ENCODE measurements at regions not wholly inside any gene's neighbourhood (a gene's known extent, or its start where the extent isn't known, plus 50 kb on each side); places are given as distances from the start of the nearest gene placed in this dataset.
"Not testable (repeated sequence)": the region's sequence is repeated elsewhere in the genome, so short reads cannot be mapped to it uniquely, and the experiment has no call there.

DNA sequence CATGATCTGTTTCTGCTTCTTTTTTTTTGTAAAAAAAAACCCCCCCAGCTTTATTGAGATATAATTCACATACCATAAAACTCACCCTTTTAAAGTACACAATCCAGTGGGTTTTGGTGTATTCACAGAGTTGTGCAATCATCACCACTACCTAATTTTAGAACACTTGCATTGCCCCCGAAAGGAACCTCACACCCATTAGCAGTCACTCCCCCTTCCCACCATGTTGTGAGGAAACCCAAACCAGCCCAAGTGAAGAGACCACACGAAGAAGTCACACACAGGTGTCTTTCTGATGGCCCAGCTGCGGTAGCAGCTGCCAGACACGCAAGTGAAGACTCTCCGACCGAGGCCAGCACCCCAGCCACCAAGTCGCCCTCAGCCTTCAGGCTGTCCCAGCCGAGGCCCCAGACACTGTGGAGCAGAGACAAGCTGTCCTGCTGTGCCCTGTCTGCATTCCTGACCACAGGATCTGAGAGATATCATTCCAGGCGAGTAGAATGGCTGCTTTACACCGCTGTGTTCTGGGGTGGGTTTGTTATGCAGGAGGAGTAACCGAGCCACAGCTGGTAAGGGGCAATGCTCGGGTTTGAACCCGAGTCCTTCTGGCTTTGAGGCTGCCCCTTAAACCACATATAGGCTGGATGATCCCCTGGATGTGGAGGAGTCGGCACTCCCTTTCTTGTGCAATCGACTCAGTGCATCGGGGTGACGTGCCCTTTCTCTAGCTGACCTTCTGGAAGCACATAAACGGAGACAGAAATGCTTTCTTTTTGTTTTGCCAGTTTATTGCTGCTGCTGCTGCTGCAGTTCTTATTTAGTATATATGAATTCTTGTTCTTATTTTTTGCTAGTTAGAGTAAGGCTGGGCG, 59.1 kb upstream of the PTPN1 start:
- DNase-seq, result peak; percentile 45
- Mint-ChIP-seq H3K36me3 (no peaks in the 10 kb centered on the region), H3K27me3 (peaks cover 56% of the 10 kb centered on the region), H3K4me3 (peak overlapping the region; percentile 20), H3K9me3 (no peaks in the 10 kb centered on the region), H3K4me1 (peaks cover 18% of the 10 kb centered on the region), H3K27ac (no peak overlapping the region)

DNA sequence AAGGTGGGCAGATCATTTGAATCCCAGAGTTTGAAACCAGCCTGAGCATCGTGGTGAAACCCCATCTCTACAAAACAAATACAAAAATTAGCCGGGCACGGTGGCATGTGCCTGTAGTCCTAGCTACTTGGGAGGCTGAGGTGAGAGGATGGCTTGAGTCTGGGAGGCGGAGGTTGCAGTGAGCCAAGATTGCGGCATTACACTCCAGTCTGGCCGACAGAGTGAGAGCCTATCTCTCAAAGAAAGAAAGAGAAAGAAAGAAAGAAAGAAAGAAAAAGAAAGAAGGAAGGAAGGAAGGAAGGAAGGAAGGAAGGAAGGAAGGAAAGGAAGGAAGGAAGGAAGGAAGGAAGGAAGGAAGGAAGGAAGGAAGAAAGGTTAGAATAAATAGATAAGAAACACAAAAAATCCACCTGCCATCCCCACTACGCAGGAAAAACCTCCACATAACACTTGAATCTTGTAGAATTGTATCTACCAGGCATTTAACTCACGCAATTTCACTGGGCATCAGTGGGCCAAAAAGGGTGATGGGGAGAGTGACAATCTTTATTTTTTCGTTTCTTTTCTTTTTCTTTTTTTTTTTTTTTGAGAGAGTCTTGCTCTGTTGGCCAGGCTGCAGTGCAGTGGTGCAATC, 58.3 kb upstream of the PTPN1 start:
- peaks cover 63% of the 10 kb centered on the region for H3K27me3 Mint-ChIP-seq
- not testable (repeated sequence) for DNase-seq, H3K27ac Mint-ChIP-seq, H3K9me3 Mint-ChIP-seq, H3K36me3 Mint-ChIP-seq
- H3K4me1 Mint-ChIP-seq, result peaks cover 18% of the 10 kb centered on the region
- peak overlapping the region; percentile 15 for H3K4me3 Mint-ChIP-seq

DNA sequence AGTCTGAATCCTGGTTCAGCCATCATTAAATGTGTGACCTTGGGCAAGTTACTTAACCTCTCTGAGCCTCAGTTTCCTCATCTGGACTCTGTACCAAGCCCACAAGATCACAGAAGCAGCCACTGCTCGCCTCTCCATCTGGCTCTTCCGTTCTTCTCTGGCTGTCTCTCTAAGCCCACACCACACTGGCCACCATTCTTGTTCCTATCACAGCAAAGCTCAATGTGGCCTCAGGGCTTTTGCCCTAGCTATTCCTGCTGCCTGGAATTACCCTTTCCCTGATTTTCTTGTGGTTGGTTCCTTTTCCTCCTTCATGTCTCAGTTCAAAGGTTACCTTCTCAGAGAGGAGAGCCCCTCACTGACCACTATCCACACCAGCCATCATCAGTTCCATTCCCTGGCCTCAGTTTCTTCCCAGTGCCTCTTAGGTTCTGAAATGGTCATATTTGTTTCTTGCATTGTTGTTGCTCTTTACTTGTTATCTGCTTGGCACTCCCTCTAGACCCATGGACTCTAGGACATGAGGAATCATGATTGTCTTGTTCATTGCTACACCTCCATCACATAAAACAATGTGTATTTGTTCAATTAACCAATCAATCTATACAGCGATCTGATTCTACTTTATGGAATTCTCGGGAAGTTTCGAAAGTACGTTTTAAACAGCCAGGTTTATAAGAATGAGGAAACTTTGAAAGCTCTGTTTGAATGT, 56.5 kb upstream of the PTPN1 start:
- Mint-ChIP-seq H3K9me3 (no peaks in the 10 kb centered on the region), H3K27me3 (peaks cover 56% of the 10 kb centered on the region), H3K4me1 (peaks cover 18% of the 10 kb centered on the region), H3K36me3 (no peaks in the 10 kb centered on the region), H3K27ac (no peak overlapping the region), H3K4me3 (no peak overlapping the region)
- no peak for DNase-seq

DNA sequence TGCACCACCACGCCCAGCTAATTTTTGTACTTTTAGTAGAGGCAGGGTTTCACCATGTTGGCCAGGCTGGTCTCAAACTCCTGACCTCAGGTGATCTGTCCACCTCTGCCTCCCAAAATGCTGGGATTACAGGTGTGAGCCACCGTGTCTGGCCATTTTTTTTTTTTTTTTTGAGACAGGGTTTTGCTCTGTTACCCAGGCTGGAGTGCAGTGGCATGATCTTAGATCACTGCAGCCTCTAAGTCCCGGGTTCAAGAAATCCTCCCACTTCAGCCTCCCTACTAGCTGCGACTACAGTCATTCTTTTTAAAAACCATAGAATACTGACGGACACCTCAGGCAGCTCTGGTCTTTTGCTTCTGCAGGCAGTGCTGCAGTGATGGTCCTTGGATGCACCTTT, 54.9 kb upstream of the PTPN1 start:
- DNase-seq, H3K36me3 Mint-ChIP-seq, H3K9me3 Mint-ChIP-seq, H3K27ac Mint-ChIP-seq, H3K4me3 Mint-ChIP-seq: not testable (repeated sequence)
- peaks cover 14% of the 10 kb centered on the region for H3K4me1 Mint-ChIP-seq
- peaks cover 56% of the 10 kb centered on the region for H3K27me3 Mint-ChIP-seq

DNA sequence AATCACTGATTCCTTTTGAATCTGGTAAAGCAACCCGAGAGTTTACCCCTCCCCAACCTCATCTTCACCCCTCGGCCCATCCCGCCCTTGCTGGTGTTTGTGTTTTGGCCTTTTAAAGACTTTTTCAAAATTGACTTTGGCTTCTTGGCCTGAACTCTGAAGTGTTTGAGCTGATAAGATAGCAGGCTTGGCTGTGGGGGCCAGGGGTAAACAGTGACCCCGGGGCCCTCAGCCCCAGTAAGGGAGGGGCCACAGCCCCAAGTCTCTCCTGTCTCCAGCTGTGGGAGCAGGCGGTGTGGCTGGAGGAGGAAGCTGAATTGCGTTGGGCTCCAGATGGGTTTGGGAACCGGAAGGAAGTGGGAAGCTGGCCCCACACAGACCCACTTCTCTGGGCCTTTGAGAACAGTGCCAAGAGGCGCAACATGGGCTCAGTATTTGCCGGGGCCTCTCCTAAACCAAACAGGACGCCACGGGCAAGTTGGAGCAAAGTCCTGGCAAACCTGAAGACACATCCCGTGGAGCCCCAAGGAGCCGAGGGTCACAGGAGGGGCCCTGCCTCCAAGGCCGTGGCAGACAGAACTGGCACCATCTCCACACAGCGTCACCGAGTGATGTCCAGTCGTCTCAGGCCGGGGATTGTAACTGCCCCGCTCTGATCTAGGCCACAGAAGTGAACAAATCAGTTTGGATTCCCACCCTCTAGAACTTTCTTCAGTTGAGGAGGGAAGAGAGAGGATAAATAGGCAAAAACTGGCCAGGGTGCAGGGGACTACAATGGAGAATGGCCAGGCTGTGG, 54.3 kb upstream of the PTPN1 start:
- H3K27me3 Mint-ChIP-seq, result peaks cover 55% of the 10 kb centered on the region
- no peaks in the 10 kb centered on the region for H3K9me3 Mint-ChIP-seq
- H3K4me1 Mint-ChIP-seq, result peaks cover 9% of the 10 kb centered on the region
- no peak overlapping the region for H3K4me3 Mint-ChIP-seq
- H3K36me3 Mint-ChIP-seq, result no peaks in the 10 kb centered on the region
- no peak overlapping the region for H3K27ac Mint-ChIP-seq
- DNase-seq, result no peak

DNA sequence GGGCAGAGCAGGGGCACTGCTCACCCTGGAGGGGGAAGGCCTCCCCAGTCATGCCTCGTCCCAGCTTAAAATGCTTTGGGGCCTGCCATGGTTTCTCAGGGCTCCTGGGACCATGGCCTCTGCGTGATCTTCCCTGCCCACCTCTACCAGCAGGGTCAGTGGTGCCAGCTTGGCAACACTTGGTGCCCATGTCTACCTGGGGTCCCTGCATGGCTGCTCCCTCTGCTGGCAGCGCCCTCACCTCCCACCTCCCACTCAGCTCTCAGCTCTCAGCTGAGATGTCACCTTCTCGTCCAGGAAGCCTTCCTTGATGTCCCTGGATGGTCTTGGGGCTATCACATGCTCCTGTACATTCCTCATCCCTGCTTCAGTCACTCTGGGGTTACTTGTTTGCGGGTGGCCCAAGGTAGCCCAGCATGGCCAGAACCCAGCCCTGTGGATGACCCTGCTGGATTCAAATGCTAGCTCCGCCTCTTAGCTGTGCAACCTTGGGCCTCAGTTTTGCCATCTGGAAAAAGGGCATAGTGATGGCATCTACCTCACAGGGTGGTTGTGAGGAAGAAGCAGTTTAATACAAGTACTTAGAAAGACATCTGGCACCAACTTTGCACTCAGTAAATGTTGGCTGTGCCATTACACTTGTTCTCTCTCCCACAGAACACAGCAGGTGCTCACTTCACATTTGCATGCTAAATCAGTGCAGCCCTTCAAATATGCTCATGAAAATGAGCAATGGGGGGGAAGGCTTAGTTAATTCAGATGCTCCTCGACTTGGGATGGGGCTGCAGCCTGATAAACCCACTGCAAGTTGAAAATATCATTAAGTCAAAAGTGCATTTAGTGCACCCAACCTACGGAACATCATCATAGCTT, 53.5 kb upstream of the PTPN1 start:
- no peak for DNase-seq
- Mint-ChIP-seq H3K36me3 (no peaks in the 10 kb centered on the region), H3K4me1 (peaks cover 3% of the 10 kb centered on the region), H3K27ac (no peak overlapping the region), H3K9me3 (no peaks in the 10 kb centered on the region), H3K27me3 (peaks cover 46% of the 10 kb centered on the region), H3K4me3 (no peak overlapping the region)

DNA sequence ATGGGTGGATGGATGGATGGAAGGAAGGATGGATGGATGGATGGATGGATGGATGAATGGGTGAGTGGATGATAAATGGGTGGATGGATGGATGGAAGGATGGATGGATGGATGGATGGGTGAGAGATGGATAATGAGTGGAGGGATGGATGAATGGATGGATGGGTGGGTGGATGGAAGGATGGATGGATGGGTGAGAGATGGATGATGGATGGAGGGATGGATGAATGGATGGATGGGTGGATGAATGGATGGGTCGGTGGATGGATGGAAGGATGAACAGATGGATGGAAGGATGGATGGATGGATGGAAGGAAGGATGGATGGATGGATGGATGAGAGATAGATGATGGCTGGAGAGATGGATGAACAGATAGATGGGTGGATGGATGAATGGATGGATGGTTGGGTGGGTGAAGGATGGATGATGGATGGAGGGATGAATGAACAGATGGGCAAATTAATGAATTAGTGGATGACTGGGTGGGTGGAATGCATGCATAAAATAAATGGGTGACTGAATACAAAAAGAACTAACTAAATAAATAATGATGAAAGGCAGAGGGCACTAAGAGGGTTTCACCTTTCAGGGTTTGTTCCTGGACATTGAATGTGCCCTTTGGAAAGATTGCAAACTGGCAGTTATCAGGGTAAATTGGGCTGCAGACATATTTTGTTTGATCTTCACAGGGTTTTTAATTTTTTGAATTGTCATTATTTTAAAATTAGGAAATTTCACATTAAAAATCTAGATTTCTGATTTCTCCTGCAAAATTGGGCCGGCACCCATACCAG, 50.9 kb upstream of the PTPN1 start:
- Mint-ChIP-seq H3K27me3 (peaks cover 27% of the 10 kb centered on the region), H3K4me1 (peaks cover 6% of the 10 kb centered on the region), H3K9me3 (no peaks in the 10 kb centered on the region), H3K27ac (no peak overlapping the region), H3K36me3 (no peaks in the 10 kb centered on the region), H3K4me3 (no peak overlapping the region)
- DNase-seq, result no peak

DNA sequence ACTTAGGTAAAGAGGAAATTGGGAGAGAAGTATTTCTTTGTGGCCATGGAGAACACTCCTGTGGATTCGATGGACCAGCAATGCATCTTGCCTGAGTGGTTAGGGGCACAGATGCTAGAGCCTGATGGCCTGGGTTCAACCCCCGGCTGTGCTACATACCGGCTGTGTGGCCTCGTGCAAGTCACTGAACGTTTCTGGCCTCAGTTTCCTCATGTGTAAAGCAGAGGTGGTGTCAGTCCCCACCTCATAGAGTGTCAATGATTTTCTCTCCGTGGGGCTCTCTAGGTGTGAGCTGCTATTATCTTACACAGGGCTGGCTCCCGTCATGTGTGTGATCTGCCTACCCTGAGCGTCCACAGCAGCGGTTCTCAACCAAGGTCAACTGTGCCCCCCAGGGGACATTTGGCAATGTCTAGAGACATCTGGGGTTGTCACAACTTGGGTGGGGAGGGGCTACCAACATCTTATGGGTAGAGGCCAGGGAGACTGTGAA, 50.0 kb upstream of the PTPN1 start:
- H3K9me3 Mint-ChIP-seq, result no peaks in the 10 kb centered on the region
- DNase-seq, result no peak
- H3K4me3 Mint-ChIP-seq, result no peak overlapping the region
- no peak overlapping the region for H3K27ac Mint-ChIP-seq
- no peaks in the 10 kb centered on the region for H3K36me3 Mint-ChIP-seq
- H3K4me1 Mint-ChIP-seq, result peaks cover 7% of the 10 kb centered on the region
- H3K27me3 Mint-ChIP-seq, result peaks cover 27% of the 10 kb centered on the region
